KMS-11 (cell line): ENCODE measurements at regions not wholly inside any gene's neighbourhood (a gene's known extent, or its start where the extent isn't known, plus 50 kb on each side); places are given as distances from the start of the nearest gene placed in this dataset.

Experiments used
- H2AFZ ChIP-seq: fragments of 200-600 bp; sonication (generic); 2 replicates; pipeline ENCODE4 v1.6.1; 2016; ENCODE audit warnings: antibody characterized with exemption, mixed run types, low read depth
- H3K27ac ChIP-seq: fragments of 200-600 bp; sonication (generic); 2 replicates; pipeline ENCODE4 v1.6.1; 2016; ENCODE audit warnings: mild to moderate bottlenecking, mixed run types
- H3K27me3 ChIP-seq: fragments of 200-600 bp; sonication (generic); 2 replicates; pipeline ENCODE4 v1.6.1; 2017; ENCODE audit warnings: mild to moderate bottlenecking, low read depth, mixed run types, moderate library complexity; ENCODE audit not compliant: insufficient read depth
- H3K36me3 ChIP-seq: fragments of 200-600 bp; sonication (generic); 2 replicates; pipeline ENCODE4 v1.6.1; 2017; ENCODE audit warnings: mild to moderate bottlenecking, mixed run types; ENCODE audit not compliant: insufficient read depth
- H3K4me1 ChIP-seq: fragments of 200-600 bp; sonication (generic); 2 replicates; pipeline ENCODE4 v1.6.1; 2016; ENCODE audit warnings: mild to moderate bottlenecking, low read depth, mixed run types; ENCODE audit not compliant: poor library complexity, severe bottlenecking
- H3K4me2 ChIP-seq: fragments of 200-600 bp; sonication (generic); 2 replicates; pipeline ENCODE4 v1.7.0; 2016; ENCODE audit warnings: mild to moderate bottlenecking, mixed run types
- H3K4me3 ChIP-seq: fragments of 200-600 bp; sonication (generic); IDR thresholded peaks from 2 replicates; pipeline ENCODE4 v1.6.1; 2017; ENCODE audit warnings: low read depth, low read length, mixed read lengths; ENCODE audit not compliant: insufficient read depth
- H3K79me2 ChIP-seq: fragments of 200-600 bp; sonication (generic); 2 replicates; pipeline ENCODE4 v1.6.1; 2016; ENCODE audit warnings: low read depth, mixed run types; ENCODE audit not compliant: insufficient read depth
- H3K9ac ChIP-seq: fragments of 200-600 bp; sonication (generic); 2 replicates; pipeline ENCODE4 v1.6.1; 2016; ENCODE audit warnings: mild to moderate bottlenecking, mixed run types
- H4K20me1 ChIP-seq: fragments of 200-600 bp; sonication (generic); 2 replicates; pipeline ENCODE4 v1.6.1; 2016; ENCODE audit warnings: mild to moderate bottlenecking, mixed run types; ENCODE audit not compliant: insufficient read depth
- CTCF ChIP-seq: fragments of 200-600 bp; sonication (generic); conservative IDR thresholded peaks from 2 replicates; pipeline ENCODE4 v1.6.1; 2017; ENCODE audit warnings: low read depth, mild to moderate bottlenecking, antibody characterized with exemption, low read length, moderate library complexity, mixed read lengths

GRCh38 chr6:84467296-84467695 is 239.9 kb upstream of the CEP162 start:
- H2AFZ ChIP-seq = no peak overlapping the region
- TF ChIP-seq CTCF = no peak
- H3K4me2 ChIP-seq = no peak overlapping the region
- H4K20me1 ChIP-seq = no peaks in the 10 kb centered on the region
- H3K27ac ChIP-seq = no peak overlapping the region
- no peaks in the 10 kb centered on the region for H3K4me1 ChIP-seq
- no peaks in the 10 kb centered on the region for H3K36me3 ChIP-seq
- no peak overlapping the region for H3K9ac ChIP-seq
- no peak overlapping the region for H3K4me3 ChIP-seq
- no peaks in the 10 kb centered on the region for H3K79me2 ChIP-seq
- H3K27me3 ChIP-seq = no peaks in the 10 kb centered on the region

- no peak for TF ChIP-seq CTCF
- Histone ChIP-seq H3K4me1 (no peaks in the 10 kb centered on the region), H4K20me1 (no peaks in the 10 kb centered on the region), H3K36me3 (no peaks in the 10 kb centered on the region), H3K4me3 (no peak overlapping the region), H3K27ac (no peak overlapping the region), H3K27me3 (no peaks in the 10 kb centered on the region), H3K4me2 (no peak overlapping the region), H2AFZ (no peak overlapping the region), H3K9ac (no peak overlapping the region), H3K79me2 (no peaks in the 10 kb centered on the region)
Measured at GRCh38 chr6:84466511-84466910, 239.1 kb upstream of the CEP162 start.

GRCh38 chr6:84464471-84464870 is 237.0 kb upstream of the CEP162 start:
- H2AFZ ChIP-seq = no peak overlapping the region
- no peak overlapping the region for H3K4me3 ChIP-seq
- no peak for TF ChIP-seq CTCF
- H3K36me3 ChIP-seq = no peaks in the 10 kb centered on the region
- no peaks in the 10 kb centered on the region for H3K27me3 ChIP-seq
- H3K4me1 ChIP-seq = no peaks in the 10 kb centered on the region
- H3K9ac ChIP-seq = no peak overlapping the region
- no peak overlapping the region for H3K27ac ChIP-seq
- no peaks in the 10 kb centered on the region for H3K79me2 ChIP-seq
- no peaks in the 10 kb centered on the region for H4K20me1 ChIP-seq
- no peak overlapping the region for H3K4me2 ChIP-seq

- no peaks in the 10 kb centered on the region for H3K36me3 ChIP-seq
- no peaks in the 10 kb centered on the region for H4K20me1 ChIP-seq
- TF ChIP-seq CTCF = no peak
- no peaks in the 10 kb centered on the region for H3K27me3 ChIP-seq
- H3K4me1 ChIP-seq = no peaks in the 10 kb centered on the region
- H3K4me3 ChIP-seq = no peak overlapping the region
- H3K4me2 ChIP-seq = no peak overlapping the region
- H3K79me2 ChIP-seq = no peaks in the 10 kb centered on the region
- H3K9ac ChIP-seq = no peak overlapping the region
- H3K27ac ChIP-seq = no peak overlapping the region
- H2AFZ ChIP-seq = no peak overlapping the region
Measured at GRCh38 chr6:84462698-84463097, 235.3 kb upstream of the CEP162 start.

- Histone ChIP-seq H3K27me3 (no peaks in the 10 kb centered on the region), H3K4me1 (no peaks in the 10 kb centered on the region), H3K9ac (no peak overlapping the region), H3K4me2 (no peak overlapping the region), H3K4me3 (no peak overlapping the region), H2AFZ (no peak overlapping the region), H3K27ac (no peak overlapping the region), H3K36me3 (no peaks in the 10 kb centered on the region), H4K20me1 (no peaks in the 10 kb centered on the region), H3K79me2 (no peaks in the 10 kb centered on the region)
- no peak for TF ChIP-seq CTCF
Measured at GRCh38 chr6:84461461-84461860, 234.0 kb upstream of the CEP162 start.
